HFFc6 (cell line): ENCODE measurements at regions not wholly inside any gene's neighbourhood (a gene's known extent, or its start where the extent isn't known, plus 50 kb on each side); places are given as distances from the start of the nearest gene placed in this dataset.

Experiments used
- DNase-seq: peaks from one replicate; pipeline ENCODE4 v3.0.0-alpha.2; 2018
- H3K27ac Mint-ChIP-seq: 2 replicates; pipeline ENCODE4 v1.8.0; 2020; ENCODE audit warnings: mild to moderate bottlenecking, mixed read lengths
- H3K27me3 Mint-ChIP-seq: 2 replicates; pipeline ENCODE4 v1.8.0; 2021; ENCODE audit warnings: mild to moderate bottlenecking, moderate library complexity, mixed read lengths; ENCODE audit not compliant: insufficient read depth
- H3K36me3 Mint-ChIP-seq: 2 replicates; pipeline ENCODE4 v1.8.0; 2021; ENCODE audit warnings: low read depth, mixed read lengths
- H3K4me1 Mint-ChIP-seq: 2 replicates; pipeline ENCODE4 v1.8.0; 2020; ENCODE audit warnings: low read depth, mixed read lengths
- H3K4me3 Mint-ChIP-seq: 2 replicates; pipeline ENCODE4 v1.8.0; 2020; ENCODE audit warnings: mild to moderate bottlenecking, moderate library complexity, mixed read lengths
- H3K9me3 Mint-ChIP-seq: 2 replicates; pipeline ENCODE4 v1.8.0; 2020; ENCODE audit warnings: mild to moderate bottlenecking, mixed read lengths
- TF ChIP-seq, protein P1 (sequence below): fragments of 200-600 bp; sonication (generic); IDR thresholded peaks from 2 replicates; pipeline ENCODE4 v1.5.0; 2021; ENCODE audit warnings: antibody characterized with exemption, mild to moderate bottlenecking

- Mint-ChIP-seq H3K4me3 (no peak overlapping the region), H3K9me3 (peaks cover 61% of the 10 kb centered on the region), H3K36me3 (no peaks in the 10 kb centered on the region), H3K27me3 (peaks cover 3% of the 10 kb centered on the region), H3K27ac (no peak overlapping the region), H3K4me1 (no peaks in the 10 kb centered on the region)
- no peak for DNase-seq
- TF ChIP-seq, protein P1, sequence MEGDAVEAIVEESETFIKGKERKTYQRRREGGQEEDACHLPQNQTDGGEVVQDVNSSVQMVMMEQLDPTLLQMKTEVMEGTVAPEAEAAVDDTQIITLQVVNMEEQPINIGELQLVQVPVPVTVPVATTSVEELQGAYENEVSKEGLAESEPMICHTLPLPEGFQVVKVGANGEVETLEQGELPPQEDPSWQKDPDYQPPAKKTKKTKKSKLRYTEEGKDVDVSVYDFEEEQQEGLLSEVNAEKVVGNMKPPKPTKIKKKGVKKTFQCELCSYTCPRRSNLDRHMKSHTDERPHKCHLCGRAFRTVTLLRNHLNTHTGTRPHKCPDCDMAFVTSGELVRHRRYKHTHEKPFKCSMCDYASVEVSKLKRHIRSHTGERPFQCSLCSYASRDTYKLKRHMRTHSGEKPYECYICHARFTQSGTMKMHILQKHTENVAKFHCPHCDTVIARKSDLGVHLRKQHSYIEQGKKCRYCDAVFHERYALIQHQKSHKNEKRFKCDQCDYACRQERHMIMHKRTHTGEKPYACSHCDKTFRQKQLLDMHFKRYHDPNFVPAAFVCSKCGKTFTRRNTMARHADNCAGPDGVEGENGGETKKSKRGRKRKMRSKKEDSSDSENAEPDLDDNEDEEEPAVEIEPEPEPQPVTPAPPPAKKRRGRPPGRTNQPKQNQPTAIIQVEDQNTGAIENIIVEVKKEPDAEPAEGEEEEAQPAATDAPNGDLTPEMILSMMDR: no peak
Observed at GRCh38 chr21:31446226-31446855, 102.3 kb upstream of the TIAM1 start.

GRCh38 chr21:31445137-31445536 is 101.1 kb upstream of the TIAM1 start:
- Mint-ChIP-seq H3K4me1 (no peaks in the 10 kb centered on the region), H3K9me3 (peaks cover 63% of the 10 kb centered on the region), H3K27me3 (peaks cover 3% of the 10 kb centered on the region), H3K27ac (no peak overlapping the region), H3K36me3 (no peaks in the 10 kb centered on the region), H3K4me3 (no peak overlapping the region)
- TF ChIP-seq, protein P1: no peak
- no peak for DNase-seq

GRCh38 chr21:31443736-31444521 is 99.9 kb upstream of the TIAM1 start:
- TF ChIP-seq, protein P1: no peak
- H3K27me3 Mint-ChIP-seq: peaks cover 3% of the 10 kb centered on the region
- H3K4me1 Mint-ChIP-seq: no peaks in the 10 kb centered on the region
- no peaks in the 10 kb centered on the region for H3K36me3 Mint-ChIP-seq
- no peak overlapping the region for H3K27ac Mint-ChIP-seq
- H3K9me3 Mint-ChIP-seq: peaks cover 70% of the 10 kb centered on the region
- no peak for DNase-seq
- no peak overlapping the region for H3K4me3 Mint-ChIP-seq

DNA sequence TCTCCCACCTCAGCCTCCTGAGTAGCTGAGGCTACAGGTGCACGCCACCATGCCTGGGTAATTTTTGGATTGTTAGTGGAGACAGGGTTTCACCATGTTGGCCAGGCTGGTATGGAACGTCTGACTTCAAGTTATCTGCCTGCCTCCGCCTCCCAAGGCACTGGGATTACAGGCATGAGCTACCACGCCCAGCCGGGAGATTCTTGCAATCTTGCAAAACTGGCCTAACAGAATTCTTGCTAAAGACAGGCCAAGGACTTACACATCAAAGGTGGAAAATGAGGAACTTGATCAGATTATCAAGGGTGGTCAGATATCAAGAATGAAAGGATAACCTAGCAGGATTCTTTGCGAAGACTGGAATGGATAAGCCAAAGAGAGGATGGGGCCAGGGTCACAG is 98.3 kb upstream of the TIAM1 start:
- H3K9me3 Mint-ChIP-seq: peaks cover 76% of the 10 kb centered on the region
- peaks cover 5% of the 10 kb centered on the region; the same call in 1 of the 2 replicates for H3K36me3 Mint-ChIP-seq
- no peak overlapping the region for H3K27ac Mint-ChIP-seq
- H3K4me1 Mint-ChIP-seq: no peaks in the 10 kb centered on the region
- TF ChIP-seq, protein P1: no peak
- H3K4me3 Mint-ChIP-seq: no peak overlapping the region
- DNase-seq: no peak
- peaks cover 2% of the 10 kb centered on the region; the same call in 1 of the 2 replicates for H3K27me3 Mint-ChIP-seq

DNA sequence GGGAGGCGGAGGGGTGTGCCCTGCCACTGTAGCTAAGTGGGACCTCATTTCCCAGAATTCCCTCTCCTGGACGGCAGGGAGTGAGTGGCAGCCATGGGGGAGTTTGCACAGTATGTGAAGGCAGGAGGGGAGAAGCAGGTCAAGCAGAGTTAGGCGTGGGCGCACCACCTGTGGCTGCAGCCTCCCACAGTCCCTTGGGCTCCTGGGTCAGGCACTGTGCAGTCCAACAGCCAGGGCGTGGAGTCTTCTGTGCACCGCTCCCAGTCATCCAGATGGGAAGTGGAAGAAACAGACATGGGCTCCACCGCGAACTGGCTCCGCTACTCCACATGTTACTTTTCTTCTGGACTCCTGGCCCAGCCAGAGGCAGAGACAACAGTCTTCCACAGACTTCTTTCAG is 85.4 kb upstream of the TIAM1 start:
- TF ChIP-seq, protein P1: no peak
- Mint-ChIP-seq H3K4me3 (no peak overlapping the region), H3K36me3 (no peaks in the 10 kb centered on the region), H3K27me3 (no peaks in the 10 kb centered on the region; the same call in 1 of the 2 replicates), H3K27ac (no peak overlapping the region), H3K9me3 (peaks cover 30% of the 10 kb centered on the region), H3K4me1 (no peaks in the 10 kb centered on the region)
- DNase-seq: no peak
